Endodermal cell (in vitro differentiated cells): ENCODE measurements at regions not wholly inside any gene's neighbourhood (a gene's known extent, or its start where the extent isn't known, plus 50 kb on each side); places are given as distances from the start of the nearest gene placed in this dataset.

Source experiments
- DNase-seq: peaks from one replicate; pipeline ENCODE4 v3.0.0-alpha.2; 2017
- H3K27ac ChIP-seq: 2 replicates; pipeline ENCODE4 v1.5.1; 2013; ENCODE audit warnings: mild to moderate bottlenecking, low read depth, low read length, moderate library complexity
- H3K27me3 ChIP-seq: 2 replicates; pipeline ENCODE4 v1.6.1; 2013; ENCODE audit warnings: mild to moderate bottlenecking, low read length, moderate library complexity; ENCODE audit not compliant: insufficient read depth, control insufficient read depth, poor library complexity, severe bottlenecking
- H3K36me3 ChIP-seq: 2 replicates; pipeline ENCODE4 v1.7.0; 2013; ENCODE audit warnings: mild to moderate bottlenecking, low read length, moderate library complexity; ENCODE audit not compliant: control insufficient read depth, insufficient read depth
- H3K4me1 ChIP-seq: one replicate; pipeline ENCODE4 v1.7.0; 2013; ENCODE audit warnings: low read length; ENCODE audit not compliant: control insufficient read depth, insufficient read depth
- H3K4me3 ChIP-seq: 2 replicates; pipeline ENCODE4 v1.5.1; 2013; ENCODE audit warnings: mild to moderate bottlenecking, low read length, moderate library complexity
- H3K9ac ChIP-seq: 2 replicates; pipeline ENCODE4 v1.6.1; 2013; ENCODE audit warnings: mild to moderate bottlenecking, low read length, moderate library complexity; ENCODE audit not compliant: poor library complexity, severe bottlenecking; ENCODE audit errors: extremely low read depth
- H3K9me3 ChIP-seq: 2 replicates; pipeline ENCODE4 v1.6.1; 2013; ENCODE audit warnings: mild to moderate bottlenecking, low read length, moderate library complexity; ENCODE audit not compliant: control insufficient read depth
- H3K27ac Mint-ChIP-seq: 2 replicates; pipeline ENCODE4 v1.8.0; 2020; ENCODE audit warnings: mixed read lengths
- H3K27me3 Mint-ChIP-seq: 2 replicates; pipeline ENCODE4 v1.8.0; 2021; ENCODE audit warnings: mild to moderate bottlenecking, mixed read lengths; ENCODE audit not compliant: insufficient read depth
- H3K36me3 Mint-ChIP-seq: 2 replicates; pipeline ENCODE4 v1.8.0; 2020; ENCODE audit warnings: low read depth, mixed read lengths
- H3K4me1 Mint-ChIP-seq: 2 replicates; pipeline ENCODE4 v1.8.0; 2020; ENCODE audit warnings: mixed read lengths
- H3K4me3 Mint-ChIP-seq: 2 replicates; pipeline ENCODE4 v1.8.0; 2020; ENCODE audit warnings: mild to moderate bottlenecking, moderate library complexity, mixed read lengths
- H3K9me3 Mint-ChIP-seq: 2 replicates; pipeline ENCODE4 v1.8.0; 2020; ENCODE audit warnings: mild to moderate bottlenecking, mixed read lengths
- CTCF ChIP-seq: fragments of 200-600 bp; sonication (generic); conservative IDR thresholded peaks from 2 replicates; pipeline ENCODE4 v1.5.0; 2021; ENCODE audit warnings: antibody characterized with exemption, mild to moderate bottlenecking
- WGBS, 2 experiments: methylation state at CpG; one replicate each; pipeline versions ENCODE4 v1.1.5 to v1.1.7; 2013; ENCODE audit warnings: missing lambda C conversion rate in 2 of 2, mixed read lengths in 1 of 2; ENCODE audit not compliant: insufficient coverage in 1 of 2, insufficient read length in 1 of 2; 5-methylcytosine and 5-hydroxymethylcytosine counted together

GRCh38 chr17:33513769-33514168, 220.7 kb upstream of the ASIC2 start:
- Mint-ChIP-seq H3K36me3 (no peaks in the 10 kb centered on the region), H3K27me3 (peaks cover 16% of the 10 kb centered on the region)
- 77 to 84% methylated on average over 5 of the region's 5 CpGs for WGBS, 2 experiments

GRCh38 chr17:33514369-33514768, 221.3 kb upstream of the ASIC2 start:
- Histone ChIP-seq H3K9ac (no peak overlapping the region), H3K9me3 (no peaks in the 10 kb centered on the region), H3K36me3 (no peaks in the 10 kb centered on the region), H3K4me1 (no peaks in the 10 kb centered on the region), H3K4me3 (no peak overlapping the region), H3K27ac (no peak overlapping the region), H3K27me3 (no peaks in the 10 kb centered on the region)
- peaks cover 16% of the 10 kb centered on the region for H3K27me3 Mint-ChIP-seq
- no peaks in the 10 kb centered on the region for H3K9me3 Mint-ChIP-seq
- TF ChIP-seq CTCF, result no peak
- WGBS, 2 experiments, result 93 to 94% methylated on average over 4 to 6 of the region's 6 CpGs
- H3K4me3 Mint-ChIP-seq, result no peak overlapping the region
- H3K27ac Mint-ChIP-seq, result no peak overlapping the region
- no peaks in the 10 kb centered on the region for H3K36me3 Mint-ChIP-seq
- no peaks in the 10 kb centered on the region for H3K4me1 Mint-ChIP-seq
- DNase-seq, result no peak

More at GRCh38 chr17:33513769-33514168, 220.7 kb upstream of the ASIC2 start:
- Mint-ChIP-seq H3K27ac (no peak overlapping the region), H3K9me3 (no peaks in the 10 kb centered on the region), H3K4me3 (no peak overlapping the region), H3K4me1 (no peaks in the 10 kb centered on the region)
- Histone ChIP-seq H3K36me3 (no peaks in the 10 kb centered on the region), H3K9ac (no peak overlapping the region), H3K27ac (no peak overlapping the region), H3K4me3 (no peak overlapping the region), H3K9me3 (no peaks in the 10 kb centered on the region), H3K4me1 (no peaks in the 10 kb centered on the region), H3K27me3 (no peaks in the 10 kb centered on the region)
- DNase-seq, result no peak
- TF ChIP-seq CTCF, result no peak

GRCh38 chr17:33515974-33516373, 222.9 kb upstream of the ASIC2 start:
- Histone ChIP-seq H3K9me3 (no peaks in the 10 kb centered on the region), H3K4me3 (no peak overlapping the region), H3K27ac (no peak overlapping the region), H3K27me3 (no peaks in the 10 kb centered on the region), H3K4me1 (no peaks in the 10 kb centered on the region), H3K9ac (no peak overlapping the region), H3K36me3 (no peaks in the 10 kb centered on the region)
- no peak for TF ChIP-seq CTCF
- Mint-ChIP-seq H3K27ac (no peak overlapping the region), H3K4me3 (no peak overlapping the region), H3K36me3 (no peaks in the 10 kb centered on the region), H3K4me1 (no peaks in the 10 kb centered on the region), H3K9me3 (no peaks in the 10 kb centered on the region), H3K27me3 (peaks cover 16% of the 10 kb centered on the region)
- no peak for DNase-seq
- 90 to 93% methylated on average over 2 to 6 of the region's 7 CpGs for WGBS, 2 experiments
